ENCODE measurements at regions not wholly inside any gene's neighbourhood (a gene's known extent, or its start where the extent isn't known, plus 50 kb on each side); places are given as distances from the start of the nearest gene placed in this dataset.

DNA sequence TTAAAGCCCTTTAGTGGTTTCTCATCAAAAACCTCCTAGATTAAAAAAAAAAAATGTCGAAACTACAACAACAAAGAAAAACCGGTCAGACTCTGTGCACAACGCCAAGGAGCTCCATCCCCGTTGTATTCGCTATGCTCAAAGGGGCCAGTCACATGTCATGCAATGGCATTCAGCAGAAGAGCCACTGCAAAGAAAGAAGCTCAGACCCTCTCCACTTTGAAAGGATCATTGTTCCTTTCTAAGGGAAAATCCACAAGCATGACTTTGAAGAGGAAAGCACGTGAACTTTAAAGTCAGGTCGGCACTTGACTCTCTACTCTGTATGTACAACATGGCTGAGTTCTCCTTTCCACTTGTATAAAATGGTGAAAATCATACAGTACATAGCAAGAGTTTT, 655.6 kb downstream of the ETS1 start:
- DNase-seq: no peak

DNA sequence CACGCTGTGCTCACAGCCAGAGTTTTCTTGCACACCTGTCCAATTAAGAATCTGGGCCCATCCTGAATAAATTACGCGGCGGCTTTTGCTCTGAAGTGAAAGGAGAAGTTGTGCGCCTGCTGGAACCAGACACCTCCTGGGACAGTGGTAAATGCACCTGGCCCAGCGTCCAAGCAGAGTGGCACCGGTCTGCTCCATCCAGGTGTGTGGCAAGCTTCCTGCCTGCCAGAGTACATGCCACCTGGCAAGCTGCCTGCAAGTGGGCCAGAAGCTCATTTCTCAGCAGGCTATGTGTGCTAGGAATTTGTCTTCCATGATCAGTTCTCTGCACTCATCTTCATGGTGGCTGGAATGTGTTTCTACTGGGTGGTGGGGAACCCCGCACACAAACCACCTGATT, 660.6 kb downstream of the ETS1 start:
- no peak for DNase-seq

DNA sequence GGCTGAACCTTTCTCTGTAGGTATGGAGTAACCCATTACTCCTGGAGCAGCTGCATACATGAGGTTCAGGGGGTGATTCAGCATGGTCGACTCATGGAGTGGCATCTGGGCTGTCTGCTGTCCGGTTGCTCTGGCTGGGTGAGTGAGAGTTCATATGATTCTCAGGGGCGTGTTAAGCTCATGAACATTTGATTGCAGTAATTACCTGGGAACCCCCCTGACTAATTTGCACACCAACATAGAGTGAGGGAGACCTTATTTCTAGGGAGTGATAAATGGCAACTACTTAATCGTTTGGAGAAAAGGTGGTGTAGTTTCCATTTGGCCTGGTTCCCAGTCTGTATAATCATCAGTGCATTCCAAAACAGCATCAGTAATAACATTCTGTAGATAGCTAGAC, 661.9 kb downstream of the ETS1 start:
- no peak for DNase-seq

DNA sequence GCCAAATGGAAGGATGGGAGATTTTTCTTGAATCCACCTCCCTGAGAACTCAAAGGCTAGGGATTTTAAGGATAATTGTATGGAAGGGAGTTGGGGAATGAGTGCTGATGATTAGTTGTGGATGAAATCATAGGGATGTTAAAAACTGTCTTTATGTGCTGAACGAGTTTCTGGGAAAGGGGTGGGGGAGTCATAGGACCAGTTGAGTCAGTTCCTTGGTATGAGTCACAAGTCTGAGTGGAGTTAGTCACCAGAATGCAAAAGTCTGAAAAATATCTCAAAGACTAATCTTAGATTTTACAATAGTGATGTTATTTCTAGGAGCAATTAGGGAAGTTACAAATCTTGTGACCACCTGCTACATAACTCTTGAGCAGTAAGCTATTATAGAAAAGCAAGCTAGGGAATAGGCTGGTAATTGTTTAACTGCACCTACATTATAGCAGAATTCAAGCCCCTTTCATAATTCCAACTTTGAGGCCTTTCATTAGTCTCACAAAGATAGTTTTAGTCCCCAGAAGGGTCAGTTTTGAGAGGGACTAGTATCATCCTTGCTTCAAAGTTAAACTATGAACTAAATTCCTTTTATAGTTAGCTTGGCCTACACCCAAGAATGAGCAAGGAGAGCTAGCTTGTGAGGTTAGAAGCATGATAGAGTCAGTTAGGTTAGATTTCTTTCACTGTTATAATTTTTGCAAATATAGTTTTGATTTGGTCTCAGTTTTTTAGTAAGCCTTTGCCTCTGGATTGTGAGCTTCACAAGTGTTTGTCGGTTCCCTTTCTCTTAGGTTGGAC, 668.0 kb downstream of the ETS1 start:
- no peak for DNase-seq

DNA sequence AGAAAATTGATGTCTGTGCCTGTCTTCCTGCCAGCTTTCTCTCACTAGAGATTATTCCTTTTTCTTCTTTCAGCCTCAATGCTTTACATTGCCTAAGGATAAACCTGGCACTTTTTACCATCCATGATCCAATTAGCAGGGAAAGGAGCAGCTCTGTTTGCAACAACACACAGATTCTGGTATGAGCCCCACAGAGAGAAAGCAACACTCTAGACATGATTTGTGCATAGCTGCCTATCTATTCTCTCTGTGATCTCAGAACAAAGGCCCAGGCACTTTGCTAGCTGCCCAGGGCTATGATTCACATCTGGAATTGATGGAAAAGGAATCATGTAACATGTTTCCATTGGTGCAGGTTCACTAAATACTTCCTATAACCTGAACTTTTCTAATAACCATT, 685.0 kb downstream of the ETS1 start:
- no peak for DNase-seq

DNA sequence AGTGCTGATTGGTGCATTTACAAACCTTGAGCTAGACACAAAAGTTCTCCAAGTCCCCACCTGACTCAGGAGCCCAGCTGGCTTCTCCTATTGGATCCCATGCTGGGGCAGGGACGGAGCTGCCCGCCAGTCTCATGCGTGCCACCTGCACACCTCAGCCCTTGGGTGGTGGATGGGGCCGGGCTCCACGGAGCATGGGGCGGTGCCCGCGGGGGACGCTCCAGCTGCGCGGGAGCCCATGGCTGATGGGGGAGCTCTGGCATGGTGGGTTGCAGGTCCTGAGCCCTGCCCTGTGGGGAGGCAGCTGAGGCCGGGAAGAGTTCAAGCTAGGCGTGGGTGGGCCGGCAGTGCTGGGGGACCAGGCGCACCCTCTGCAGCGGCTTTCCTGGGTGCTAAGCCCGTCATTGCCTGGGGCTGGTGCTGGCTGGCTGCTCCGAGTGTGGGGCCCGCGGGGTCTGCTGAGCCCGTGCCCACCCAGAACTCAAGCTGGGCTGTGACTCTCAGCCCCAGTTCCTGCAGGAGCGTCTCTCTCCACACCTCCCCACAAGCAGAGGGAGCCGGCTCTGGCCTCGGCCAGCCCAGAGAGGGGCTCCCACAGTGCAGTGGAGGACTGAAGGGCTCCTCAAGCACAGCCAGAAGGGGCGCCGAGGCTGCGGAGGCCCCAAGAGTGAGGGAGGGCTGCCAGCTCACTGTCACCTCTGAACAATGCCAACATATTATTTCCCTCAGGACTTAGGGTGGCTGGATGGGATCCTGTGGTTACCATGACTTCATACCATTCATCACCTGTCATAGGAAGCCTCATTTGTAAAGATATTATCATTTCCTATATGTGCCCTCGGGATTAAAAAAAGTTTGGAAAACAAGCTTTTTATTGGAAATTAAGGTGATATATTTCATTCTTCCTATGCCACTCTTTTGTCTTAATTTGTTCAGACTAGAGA, 688.7 kb downstream of the ETS1 start:
- DNase-seq: no peak

DNA sequence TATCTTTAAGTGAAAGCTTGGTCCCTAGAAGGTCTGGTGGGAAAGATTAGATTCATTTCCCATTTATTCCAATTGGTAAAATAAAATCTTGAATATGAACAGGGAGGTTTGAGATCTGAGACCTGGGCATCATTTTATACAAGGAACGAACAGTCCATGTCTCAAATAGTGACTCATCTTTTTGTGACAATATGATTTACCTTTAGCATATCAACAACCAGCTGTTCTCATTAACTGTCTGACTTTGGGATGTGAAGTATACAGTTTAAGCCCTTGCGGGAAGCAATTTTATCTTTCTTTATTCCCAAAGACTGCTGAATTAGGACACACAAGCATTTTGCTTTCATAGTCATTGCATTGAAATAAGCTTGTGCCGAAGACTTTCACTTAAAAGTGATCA, 691.6 kb downstream of the ETS1 start:
- no peak for DNase-seq

DNA sequence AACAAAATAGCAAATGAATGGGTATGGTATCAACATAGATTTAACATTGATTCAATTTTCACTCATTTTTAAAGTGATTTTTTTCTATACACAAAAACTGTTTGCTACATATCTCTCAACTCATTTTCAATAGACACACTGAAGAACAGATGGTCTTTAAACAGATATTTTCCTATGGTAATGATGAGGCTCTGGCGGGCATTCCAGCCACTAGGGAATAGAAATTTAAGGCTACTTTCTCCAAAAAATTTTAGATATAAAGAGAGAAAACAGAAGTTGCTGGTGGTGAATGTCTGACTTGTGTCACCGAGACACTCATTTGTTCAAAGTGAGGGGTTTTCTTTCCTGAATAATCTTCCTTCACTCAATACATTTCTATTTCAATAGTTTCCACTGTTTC, 693.0 kb downstream of the ETS1 start:
- no peak for DNase-seq

DNA sequence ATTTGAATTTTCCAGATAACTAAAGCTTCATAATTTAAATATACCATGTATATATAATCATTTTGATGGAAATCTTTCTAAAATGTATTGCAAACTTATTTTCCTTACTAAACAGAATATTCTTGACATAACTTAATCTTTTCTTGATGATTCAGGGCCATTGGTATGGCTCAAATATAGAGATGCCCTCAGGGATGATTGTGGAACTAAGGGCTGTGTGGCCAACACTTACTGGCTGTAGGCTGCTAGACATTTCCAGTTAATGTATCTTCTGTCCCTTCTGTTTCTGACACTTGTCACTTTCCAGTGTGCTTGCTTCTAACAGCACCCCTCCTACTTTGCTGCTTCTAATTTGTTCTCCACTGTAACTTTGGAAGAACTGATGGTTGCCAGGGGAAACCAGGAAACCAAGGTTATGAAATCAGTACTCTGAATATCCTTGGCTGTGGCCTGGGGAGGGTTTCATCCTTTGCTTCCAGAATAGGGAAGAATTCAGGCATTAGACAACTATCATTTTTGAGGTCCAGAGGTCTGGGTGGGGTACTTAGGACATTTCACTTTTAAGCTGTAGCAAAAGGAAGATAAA, 697.2 kb downstream of the ETS1 start:
- no peak for DNase-seq

DNA sequence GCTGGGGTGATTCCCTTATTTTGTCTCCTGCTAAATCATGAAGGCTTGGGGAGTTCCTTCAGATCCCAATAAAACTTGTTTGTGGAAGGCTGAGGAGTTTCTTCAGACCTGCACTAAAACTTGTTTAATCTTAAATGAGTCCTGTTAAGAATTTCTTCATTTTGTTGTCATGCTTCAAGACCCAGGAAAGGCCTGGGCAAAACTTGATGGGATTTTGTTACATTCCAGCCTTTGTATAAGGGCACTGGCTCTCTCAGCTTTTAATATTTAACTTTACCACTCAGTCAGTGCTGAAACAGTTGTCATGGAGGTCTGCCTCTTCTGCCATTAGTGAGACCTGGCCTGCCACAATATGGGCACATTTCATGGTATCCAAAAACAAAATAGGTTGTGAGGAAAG, 699.0 kb downstream of the ETS1 start:
- DNase-seq: no peak

DNA sequence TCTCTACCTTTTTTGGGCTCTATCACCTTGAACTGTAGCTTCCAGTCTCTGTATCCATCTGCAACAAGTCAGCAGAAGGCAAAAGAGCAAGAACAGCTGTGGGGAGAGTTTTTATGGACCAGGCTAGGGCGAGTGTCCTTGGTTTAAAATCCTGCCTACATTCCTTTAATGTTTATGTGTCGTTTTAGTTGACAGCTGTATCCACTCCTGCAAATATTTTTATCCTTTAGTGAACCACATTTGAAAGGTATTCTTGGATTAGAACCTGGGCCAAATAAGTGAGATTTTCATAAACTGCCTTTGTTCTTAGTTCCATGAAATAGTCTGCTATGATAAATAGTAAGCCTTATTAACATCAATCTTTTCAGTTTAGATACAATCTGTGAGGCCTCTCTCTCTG, 712.2 kb downstream of the ETS1 start:
- DNase-seq: no peak

DNA sequence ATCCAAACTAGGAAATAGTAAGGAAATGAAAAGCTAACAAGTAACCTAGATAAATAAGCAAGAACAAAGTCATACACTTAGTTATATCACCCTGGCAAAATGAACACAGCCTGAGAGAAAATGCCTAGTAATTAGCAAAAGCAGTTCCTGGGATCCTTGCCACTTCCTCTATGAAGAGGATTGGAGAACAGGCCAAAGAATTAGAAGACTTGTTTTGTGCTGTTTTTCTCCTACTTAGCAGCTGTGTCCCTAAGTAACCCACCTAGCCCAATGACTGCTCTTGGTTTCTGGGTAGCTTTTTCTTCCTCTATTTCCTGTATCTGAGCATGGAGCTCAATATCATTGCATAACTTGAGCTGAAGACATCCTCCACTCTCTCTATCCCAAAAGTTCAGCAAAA, 713.9 kb downstream of the ETS1 start:
- no peak for DNase-seq

DNA sequence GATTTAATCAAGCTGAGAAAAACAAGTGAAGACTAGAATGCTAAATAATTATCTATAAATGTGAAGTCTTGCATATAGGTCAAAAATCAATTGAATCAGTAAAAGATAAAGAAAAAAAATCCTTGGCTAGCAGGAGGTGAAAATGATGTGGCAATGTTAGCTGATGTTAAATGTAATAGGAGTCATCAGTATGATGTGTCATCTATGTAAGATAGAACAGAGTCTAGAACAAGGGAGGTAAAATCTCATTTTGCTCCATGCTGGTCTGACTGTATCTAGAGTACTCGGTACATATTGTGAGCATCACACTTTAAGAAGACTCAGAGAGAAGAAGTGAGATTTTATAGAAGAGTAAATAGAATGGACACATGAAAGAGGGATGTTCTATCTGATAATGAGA, 721.2 kb downstream of the ETS1 start:
- no peak for DNase-seq

DNA sequence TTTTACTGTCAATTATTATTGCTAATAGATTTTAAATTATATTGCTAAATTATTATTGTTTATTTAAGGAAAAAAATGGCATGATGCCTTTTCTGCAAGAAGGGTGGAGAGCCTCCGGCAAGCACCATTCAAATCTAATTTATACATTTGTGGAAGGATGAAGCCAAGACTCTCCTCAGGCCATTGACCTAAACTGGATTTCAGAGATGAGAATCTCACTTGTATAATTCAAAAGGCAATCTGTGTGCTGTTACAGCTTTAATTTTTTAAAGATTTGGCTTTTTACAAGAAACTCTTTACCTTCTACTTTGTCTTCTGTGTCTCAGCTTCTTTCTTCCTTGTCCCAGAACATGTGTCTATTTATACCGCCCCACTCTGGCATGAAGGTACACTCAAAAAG, 722.5 kb downstream of the ETS1 start:
- DNase-seq: no peak

DNA sequence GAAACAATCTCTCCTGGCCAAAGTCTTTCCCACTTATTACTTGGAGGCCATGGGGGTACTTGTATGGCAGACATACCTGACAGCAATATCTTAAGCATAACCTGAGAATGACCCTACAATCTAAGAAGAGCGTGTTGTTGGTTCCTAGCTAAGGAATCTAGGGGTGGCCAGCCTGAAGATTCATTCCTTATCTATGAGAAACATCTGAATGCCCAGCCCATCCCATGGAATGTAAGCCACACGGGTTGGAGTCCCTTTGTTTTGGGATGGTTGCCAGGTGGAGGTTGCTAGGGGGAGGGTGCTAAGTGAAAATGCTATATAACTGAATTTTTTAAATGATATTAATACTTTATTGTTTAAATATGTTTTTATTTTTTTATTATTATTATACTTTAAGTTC, 725.0 kb downstream of the ETS1 start:
- DNase-seq: no peak

DNA sequence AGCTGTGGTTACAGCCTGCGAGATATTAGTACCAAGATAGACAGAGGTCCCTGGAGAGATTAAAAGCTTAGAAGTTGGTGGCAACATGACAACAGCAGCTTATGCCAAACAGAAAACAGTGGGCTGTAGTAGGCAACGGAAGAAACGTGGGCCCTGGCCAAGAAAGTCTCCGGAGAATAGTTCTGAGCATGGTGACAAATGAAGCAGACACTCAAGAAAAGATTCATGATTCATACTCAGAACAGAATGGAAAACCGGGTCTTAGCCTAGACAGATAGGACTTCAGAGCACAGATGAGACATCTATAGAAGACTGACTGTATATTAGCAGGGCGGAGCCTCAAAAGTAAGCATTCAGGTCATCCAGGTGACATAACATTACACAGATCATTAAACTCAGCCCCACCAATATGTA, 727.4 kb downstream of the ETS1 start:
- DNase-seq: no peak

DNA sequence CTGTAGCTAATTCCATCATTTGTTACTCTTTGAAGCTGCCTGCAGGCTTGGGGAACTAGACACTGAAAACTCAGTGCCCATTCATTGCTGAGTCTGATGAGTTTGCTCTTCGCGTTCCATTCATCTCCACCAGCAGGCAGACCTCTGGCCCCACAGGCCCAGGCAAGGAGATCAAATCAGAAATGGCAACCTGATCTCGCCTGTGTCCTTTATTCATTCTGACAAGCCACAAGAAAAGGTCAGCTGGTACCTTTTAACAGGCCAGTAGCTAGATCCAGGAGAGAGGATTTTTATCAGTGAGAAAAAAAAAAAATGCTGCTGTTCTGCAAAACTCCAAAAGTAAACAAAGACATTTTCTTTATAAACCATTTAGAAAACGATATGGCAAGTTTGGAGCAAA, 742.5 kb downstream of the ETS1 start:
- no peak for DNase-seq

DNA sequence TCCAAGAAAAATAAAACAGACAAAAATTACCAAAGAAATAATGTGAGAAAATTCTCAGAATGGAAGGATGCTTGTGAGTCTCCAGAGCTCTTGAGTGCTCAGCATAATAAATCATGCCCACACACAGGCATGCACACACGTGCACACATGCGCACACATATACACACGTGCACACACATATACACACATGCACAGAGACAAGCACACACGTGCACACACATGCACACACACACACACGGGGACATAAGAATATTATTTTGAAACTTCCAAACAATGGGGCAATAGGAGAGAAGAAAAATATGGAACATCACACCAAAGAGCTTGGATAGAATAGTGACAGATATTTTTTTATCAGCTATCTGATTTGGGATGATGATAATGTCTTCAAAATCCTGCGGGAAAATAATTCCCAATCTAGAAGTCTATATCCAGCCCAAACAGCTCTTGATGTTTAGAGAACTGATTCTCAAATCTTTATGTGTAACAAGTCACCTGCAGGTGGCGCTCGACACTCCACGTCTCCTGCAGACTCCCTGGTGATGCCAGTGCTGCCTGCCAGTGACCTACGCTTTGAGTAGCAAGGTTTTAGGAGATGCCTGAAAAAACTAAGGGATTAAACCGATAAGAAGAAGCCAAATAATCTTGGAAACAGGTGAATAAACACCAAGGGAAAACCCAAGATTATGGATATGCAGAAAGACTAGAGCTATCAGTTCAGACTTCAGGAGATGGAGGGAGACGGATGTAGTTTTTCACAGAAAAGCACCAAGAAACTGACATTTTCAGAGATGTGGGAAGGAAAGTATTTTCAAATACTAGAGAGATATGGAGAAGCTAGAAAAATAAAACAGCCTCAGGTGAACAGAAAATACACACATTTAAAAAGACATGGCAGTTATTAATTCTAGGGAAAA, 743.6 kb downstream of the ETS1 start:
- no peak for DNase-seq

DNA sequence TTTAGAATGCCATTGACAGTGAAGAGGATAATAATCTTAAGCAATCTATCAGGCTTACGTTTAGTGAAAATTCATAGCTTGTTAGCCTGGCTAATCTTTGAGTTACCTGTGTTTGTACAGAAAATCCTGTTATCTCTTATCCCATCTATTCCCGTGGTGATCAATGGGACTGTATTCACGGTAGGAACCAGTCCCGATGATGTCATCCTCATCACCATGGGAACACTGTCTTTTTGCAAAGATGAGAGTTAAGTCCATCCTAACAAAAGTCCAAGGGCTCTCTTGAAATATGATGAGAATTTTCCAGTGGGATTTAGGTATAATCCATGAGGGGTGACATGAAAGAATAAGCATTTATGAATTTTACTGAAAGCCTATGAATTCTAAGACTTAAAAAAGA, 762.2 kb downstream of the ETS1 start:
- DNase-seq: no peak

DNA sequence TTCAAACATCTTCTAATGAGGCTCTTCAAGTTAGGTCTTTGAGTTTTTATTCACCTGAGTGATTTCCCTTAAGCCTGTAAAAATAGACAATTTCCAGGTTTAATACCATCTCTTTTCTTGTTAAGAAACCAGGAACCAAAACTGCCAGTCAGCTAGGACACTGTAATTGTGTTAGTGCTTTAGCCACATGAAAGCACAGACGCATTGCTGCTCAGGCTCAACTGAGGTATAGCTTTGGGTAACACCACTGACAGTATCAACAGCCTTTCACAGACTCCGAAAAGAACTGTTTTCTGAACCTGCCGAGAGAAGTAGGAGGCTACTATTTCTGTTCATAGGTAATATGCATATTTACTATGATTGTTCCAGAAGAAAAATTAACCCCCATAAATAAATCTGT, 768.7 kb downstream of the ETS1 start:
- DNase-seq: no peak

DNA sequence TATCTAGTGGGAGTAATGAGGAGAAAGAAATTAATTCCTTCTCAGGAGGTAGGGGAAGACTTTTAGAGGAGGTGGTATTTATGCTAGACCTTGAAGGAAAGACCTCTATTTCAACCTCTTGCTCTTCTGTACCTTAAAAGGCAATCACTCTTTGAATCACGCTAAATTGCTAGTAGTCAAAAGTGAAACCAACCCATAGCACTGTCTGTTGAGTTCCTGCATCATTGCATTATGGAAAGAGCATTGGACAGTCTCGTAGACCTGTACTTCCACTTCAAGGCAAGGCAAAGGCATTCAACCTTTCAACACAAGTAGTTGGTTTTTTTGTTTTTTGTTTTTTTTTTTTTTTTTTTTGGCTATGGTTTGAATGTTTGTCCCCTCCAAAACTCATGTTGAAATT, 770.4 kb downstream of the ETS1 start:
- DNase-seq: no peak

DNA sequence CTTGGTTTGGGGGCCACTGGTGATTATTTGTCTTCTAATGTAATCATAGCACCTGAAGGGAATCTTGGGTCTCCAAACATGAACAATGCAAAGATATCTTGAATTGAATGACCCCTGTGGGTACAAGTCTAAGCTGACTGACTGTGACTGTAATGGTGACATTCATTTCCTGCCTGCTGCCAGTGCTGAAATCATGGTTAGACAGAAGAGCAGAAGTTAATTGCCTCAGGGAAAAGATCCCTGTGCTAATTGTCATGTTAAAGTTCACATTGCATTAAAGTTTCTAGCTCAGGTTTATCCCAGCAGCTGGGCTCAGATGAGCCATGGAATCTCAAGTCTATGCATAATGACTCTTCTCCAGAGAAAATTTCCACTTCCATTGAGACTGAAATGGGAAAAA, 772.0 kb downstream of the ETS1 start:
- no peak for DNase-seq

DNA sequence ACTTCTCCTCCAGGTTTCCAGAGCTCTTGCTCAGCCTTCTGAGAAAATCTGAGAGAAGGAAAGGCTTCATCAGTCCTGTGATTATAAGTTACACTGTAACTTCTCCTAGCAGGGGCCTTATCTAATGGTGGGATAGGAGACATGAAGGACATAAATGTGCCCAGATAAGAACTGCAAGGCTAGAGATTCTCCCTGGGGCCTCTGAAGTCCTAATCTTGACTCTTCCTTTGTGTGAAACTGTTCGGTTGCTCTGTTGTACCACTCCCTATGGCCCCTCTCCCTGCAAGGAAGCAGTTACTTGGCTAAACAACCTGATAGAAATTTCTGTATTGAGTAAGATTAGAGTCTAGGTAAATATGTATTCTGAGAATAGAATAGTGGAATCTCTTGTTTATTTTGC, 780.9 kb downstream of the ETS1 start:
- no peak for DNase-seq
